MM.1S (cell line): ENCODE measurements at regions not wholly inside any gene's neighbourhood (a gene's known extent, or its start where the extent isn't known, plus 50 kb on each side); places are given as distances from the start of the nearest gene placed in this dataset.

Source experiments
- DNase-seq: peaks from one replicate; pipeline ENCODE4 v3.0.0-alpha.2; 2015
- H2AFZ ChIP-seq: fragments of 300-600 bp; sonication (generic); 2 replicates; pipeline ENCODE4 v1.6.0; 2016; ENCODE audit warnings: antibody characterized with exemption, low read length
- H3F3A ChIP-seq: fragments of 300-600 bp; sonication (generic); 2 replicates; pipeline ENCODE4 v1.6.1; 2016; ENCODE audit warnings: mild to moderate bottlenecking, antibody characterized with exemption, low read length, moderate library complexity, mixed read lengths; ENCODE audit not compliant: insufficient read depth
- H3K27ac ChIP-seq: fragments of 300-600 bp; sonication (generic); 2 replicates; pipeline ENCODE4 v1.5.1; 2016; ENCODE audit warnings: mild to moderate bottlenecking, low read length
- H3K27me3 ChIP-seq: fragments of 300-600 bp; sonication (generic); replicated peaks from 2 replicates; pipeline ENCODE4 v1.6.0; 2016; ENCODE audit warnings: low read length; ENCODE audit not compliant: insufficient read depth
- H3K36me3 ChIP-seq: fragments of 300-600 bp; sonication (generic); replicated peaks from 2 replicates; pipeline ENCODE4 v1.6.1; 2016; ENCODE audit warnings: mild to moderate bottlenecking, low read length, mixed read lengths; ENCODE audit not compliant: insufficient read depth
- H3K4me1 ChIP-seq: fragments of 300-600 bp; sonication (generic); 2 replicates; pipeline ENCODE4 v1.6.1; 2016; ENCODE audit warnings: low read length, mixed read lengths
- H3K4me2 ChIP-seq: fragments of 300-600 bp; sonication (generic); 2 replicates; pipeline ENCODE4 v1.6.0; 2016; ENCODE audit warnings: low read depth, low read length
- H3K4me3 ChIP-seq: fragments of 300-600 bp; sonication (generic); 2 replicates; pipeline ENCODE4 v1.5.1; 2016; ENCODE audit warnings: low read length, mixed read lengths
- H3K79me2 ChIP-seq: fragments of 300-600 bp; sonication (generic); 2 replicates; pipeline ENCODE4 v1.6.1; 2016; ENCODE audit warnings: mixed run types, low read length, mixed read lengths
- H3K9ac ChIP-seq: fragments of 300-600 bp; sonication (generic); 2 replicates; pipeline ENCODE4 v1.6.1; 2016; ENCODE audit warnings: low read length, mixed read lengths
- H3K9me2 ChIP-seq: fragments of 300-600 bp; sonication (generic); replicated peaks from 2 replicates; pipeline ENCODE4 v1.6.1; 2016; ENCODE audit warnings: mild to moderate bottlenecking, low read length, mixed read lengths; ENCODE audit not compliant: insufficient read depth
- H3K9me3 ChIP-seq: fragments of 300-600 bp; sonication (generic); replicated peaks from 2 replicates; pipeline ENCODE4 v1.6.1; 2016; ENCODE audit warnings: mild to moderate bottlenecking, low read length, mixed read lengths; ENCODE audit not compliant: insufficient read depth
- H4K20me1 ChIP-seq: fragments of 300-600 bp; sonication (generic); 2 replicates; pipeline ENCODE4 v1.6.1; 2016; ENCODE audit warnings: mild to moderate bottlenecking, low read length, moderate library complexity, mixed read lengths; ENCODE audit not compliant: insufficient read depth
- EZH2 ChIP-seq: fragments of 300-600 bp; sonication (generic); optimal IDR thresholded peaks from 2 replicates; pipeline ENCODE3; 2017; ENCODE audit warnings: low read depth, mild to moderate bottlenecking, antibody characterized with exemption, low read length, mixed read lengths
- EZH2phosphoT487 ChIP-seq: fragments of 300-600 bp; sonication (generic); IDR thresholded peaks from 2 replicates; pipeline ENCODE4 v1.6.1; 2018; ENCODE audit warnings: antibody characterized with exemption, low read length
- TF ChIP-seq, protein P1 (sequence below): fragments of 300-600 bp; sonication (generic); IDR thresholded peaks from 2 replicates; pipeline ENCODE4 v1.5.1; 2016; ENCODE audit warnings: antibody characterized with exemption, low read length, mixed read lengths

DNA sequence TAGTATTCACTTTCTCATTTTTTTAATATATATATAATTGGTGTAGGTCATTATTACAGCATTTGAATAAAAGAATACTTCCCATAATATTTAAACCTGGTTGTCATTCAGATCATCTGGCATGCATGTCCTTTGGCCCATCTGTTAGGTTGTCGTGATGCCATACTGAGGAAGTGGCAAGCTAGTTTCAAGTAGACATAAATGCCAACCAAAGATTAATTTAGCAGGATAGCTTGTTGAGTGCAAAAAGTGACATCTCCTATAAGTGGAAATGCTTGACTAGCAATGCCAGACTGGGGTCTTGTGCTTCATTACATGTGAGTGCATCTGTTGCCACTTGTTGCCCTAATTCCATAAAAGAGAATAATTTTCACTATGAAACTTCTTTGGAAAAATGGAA, 1044.7 kb downstream of the GRIK2 start:
- H3K27ac ChIP-seq: no peak overlapping the region
- H3K9ac ChIP-seq: no peak overlapping the region
- TF ChIP-seq EZH2: no peak
- TF ChIP-seq, protein P1, sequence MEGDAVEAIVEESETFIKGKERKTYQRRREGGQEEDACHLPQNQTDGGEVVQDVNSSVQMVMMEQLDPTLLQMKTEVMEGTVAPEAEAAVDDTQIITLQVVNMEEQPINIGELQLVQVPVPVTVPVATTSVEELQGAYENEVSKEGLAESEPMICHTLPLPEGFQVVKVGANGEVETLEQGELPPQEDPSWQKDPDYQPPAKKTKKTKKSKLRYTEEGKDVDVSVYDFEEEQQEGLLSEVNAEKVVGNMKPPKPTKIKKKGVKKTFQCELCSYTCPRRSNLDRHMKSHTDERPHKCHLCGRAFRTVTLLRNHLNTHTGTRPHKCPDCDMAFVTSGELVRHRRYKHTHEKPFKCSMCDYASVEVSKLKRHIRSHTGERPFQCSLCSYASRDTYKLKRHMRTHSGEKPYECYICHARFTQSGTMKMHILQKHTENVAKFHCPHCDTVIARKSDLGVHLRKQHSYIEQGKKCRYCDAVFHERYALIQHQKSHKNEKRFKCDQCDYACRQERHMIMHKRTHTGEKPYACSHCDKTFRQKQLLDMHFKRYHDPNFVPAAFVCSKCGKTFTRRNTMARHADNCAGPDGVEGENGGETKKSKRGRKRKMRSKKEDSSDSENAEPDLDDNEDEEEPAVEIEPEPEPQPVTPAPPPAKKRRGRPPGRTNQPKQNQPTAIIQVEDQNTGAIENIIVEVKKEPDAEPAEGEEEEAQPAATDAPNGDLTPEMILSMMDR: no peak
- TF ChIP-seq EZH2phosphoT487: no peak
- H3K9me2 ChIP-seq: no peaks in the 10 kb centered on the region
- H3K36me3 ChIP-seq: no peaks in the 10 kb centered on the region
- H3K9me3 ChIP-seq: no peaks in the 10 kb centered on the region
- no peaks in the 10 kb centered on the region for H3K4me1 ChIP-seq
- no peaks in the 10 kb centered on the region for H3F3A ChIP-seq
- H2AFZ ChIP-seq: no peak overlapping the region
- H3K4me2 ChIP-seq: no peak overlapping the region
- H3K27me3 ChIP-seq: no peaks in the 10 kb centered on the region
- DNase-seq: no peak
- H3K79me2 ChIP-seq: no peaks in the 10 kb centered on the region
- H3K4me3 ChIP-seq: no peak overlapping the region
- H4K20me1 ChIP-seq: no peaks in the 10 kb centered on the region

DNA sequence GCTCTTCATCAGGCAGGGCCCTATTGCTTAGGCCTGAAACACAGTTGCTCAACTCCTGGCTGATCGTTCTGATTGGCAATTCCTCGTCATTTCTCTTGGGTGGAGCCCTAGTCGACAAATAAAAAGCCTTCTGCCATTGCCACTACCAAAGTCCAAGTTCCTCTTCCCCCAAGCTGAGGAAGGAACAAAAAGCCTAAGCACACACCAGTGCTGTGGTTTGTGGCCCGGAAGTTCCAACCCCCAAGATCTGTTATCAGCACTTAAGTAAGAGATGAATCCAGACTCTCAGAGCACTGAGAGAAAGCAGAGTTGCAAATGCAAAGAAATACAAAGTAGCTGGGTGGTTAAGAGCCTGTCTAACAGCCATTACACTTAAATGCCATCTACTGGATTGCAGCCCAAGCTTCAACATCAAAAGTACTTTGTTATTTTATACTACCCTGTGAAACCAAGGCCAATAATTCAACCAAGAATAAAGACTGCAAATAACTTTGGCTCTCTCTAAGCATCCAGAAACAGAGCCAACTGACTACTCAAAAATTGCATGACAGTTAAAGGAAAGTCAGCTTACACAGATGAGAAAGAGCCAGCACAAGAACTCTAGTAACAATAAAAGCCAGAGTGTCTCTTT, 1024.0 kb downstream of the GRIK2 start:
- Histone ChIP-seq H3K4me1 (no peaks in the 10 kb centered on the region), H3K27ac (no peak overlapping the region), H3K4me2 (0 out of 2 replicates have a peak overlapping the region, but pooled peaks have one; percentile 13), H3K9me3 (no peaks in the 10 kb centered on the region), H3K4me3 (no peak overlapping the region), H3F3A (no peaks in the 10 kb centered on the region), H3K79me2 (no peaks in the 10 kb centered on the region), H2AFZ (no peak overlapping the region), H3K9me2 (no peaks in the 10 kb centered on the region), H3K36me3 (no peaks in the 10 kb centered on the region), H3K9ac (no peak overlapping the region), H3K27me3 (no peaks in the 10 kb centered on the region), H4K20me1 (no peaks in the 10 kb centered on the region)
- peak; percentile 75 for DNase-seq
- TF ChIP-seq EZH2 (no peak), EZH2phosphoT487 (no peak)
- TF ChIP-seq, protein P1: no peak

DNA sequence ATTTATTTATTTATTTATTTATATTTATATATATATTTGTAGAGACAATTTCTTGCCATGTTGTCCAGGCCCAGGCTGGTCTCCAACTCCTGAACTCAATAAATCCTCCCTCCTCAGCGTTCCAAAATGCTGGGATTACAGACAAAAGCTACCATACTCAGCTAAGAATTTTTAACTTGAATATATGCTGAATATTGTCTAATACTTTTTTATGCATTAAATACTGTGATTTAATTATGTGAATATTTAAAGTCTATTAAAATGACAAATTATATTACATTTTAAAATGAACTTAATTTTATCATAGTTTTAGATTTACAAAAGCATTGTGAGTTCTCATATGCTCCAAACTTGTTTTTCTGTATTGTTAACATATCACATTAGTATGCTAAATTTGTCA, 1022.4 kb downstream of the GRIK2 start:
- Histone ChIP-seq H4K20me1 (no peaks in the 10 kb centered on the region), H3K4me1 (no peaks in the 10 kb centered on the region), H3K79me2 (no peaks in the 10 kb centered on the region), H3K9me3 (no peaks in the 10 kb centered on the region), H3F3A (no peaks in the 10 kb centered on the region), H3K9me2 (no peaks in the 10 kb centered on the region), H3K27ac (no peak overlapping the region), H3K27me3 (no peaks in the 10 kb centered on the region), H3K9ac (no peak overlapping the region), H3K4me2 (no peak overlapping the region), H2AFZ (no peak overlapping the region), H3K4me3 (no peak overlapping the region), H3K36me3 (no peaks in the 10 kb centered on the region)
- DNase-seq: no peak
- TF ChIP-seq EZH2phosphoT487 (no peak), EZH2 (no peak)
- TF ChIP-seq, protein P1: no peak
